Naive thymus-derived CD4-positive, alpha-beta T cell (primary cell): ENCODE measurements at regions not wholly inside any gene's neighbourhood (a gene's known extent, or its start where the extent isn't known, plus 50 kb on each side); places are given as distances from the start of the nearest gene placed in this dataset.

Experiments used
- ATAC-seq: fragments of 150-1000 bp; cut with Tn5 transposase; 2 replicates; pipeline ENCODE4 v1.10.0; 2021; ENCODE audit warnings: mild to moderate bottlenecking, moderate library complexity
- CTCF ChIA-PET: fragments of 350-600 bp; sonication (Branson Sonifier 250); formaldehyde crosslinking; loops from one replicate; lab custom pipeline; 2021; ENCODE audit warnings: antibody characterized with exemption; lab: Charles Lee
- POLR2A ChIA-PET: fragments of 350-600 bp; sonication (Branson Sonifier 250); formaldehyde crosslinking; loops from one replicate; lab custom pipeline; 2021; ENCODE audit warnings: antibody characterized with exemption, inconsistent platforms; lab: Charles Lee
- DNase-seq, 9 donors: peaks; one replicate each; pipeline versions ENCODE4 v3.0.0 to v3.0.0-alpha.2; 2020 to 2022; ENCODE audit warnings: mixed read lengths in 1 of 9
- H3K27ac ChIP-seq: one replicate; pipeline ENCODE4 v1.7.0; 2013; ENCODE audit warnings: mild to moderate bottlenecking, low read depth, low read length, moderate library complexity
- H3K27me3 ChIP-seq, 2 donors: one replicate each; pipeline ENCODE4 v1.7.0; 2013; ENCODE audit warnings: low read length in 2 of 2, mild to moderate bottlenecking in 2 of 2, moderate library complexity in 2 of 2; ENCODE audit not compliant: control insufficient read depth in 2 of 2, insufficient read depth in 2 of 2
- H3K36me3 ChIP-seq, 3 experiments: 1 replicate in 2 of 3; 2 replicates in 1 of 3; pipeline ENCODE4 v1.7.0; 2013; ENCODE audit warnings: low read length in 3 of 3, mild to moderate bottlenecking in 3 of 3, moderate library complexity in 1 of 3; ENCODE audit not compliant: insufficient read depth in 3 of 3, control insufficient read depth in 2 of 3
- H3K4me1 ChIP-seq, 2 donors: one replicate each; pipeline ENCODE4 v1.7.0; 2013; ENCODE audit warnings: low read length in 2 of 2, mild to moderate bottlenecking in 2 of 2, moderate library complexity in 1 of 2; ENCODE audit not compliant: control insufficient read depth in 2 of 2, insufficient read depth in 2 of 2
- H3K4me3 ChIP-seq: 2 replicates; pipeline ENCODE4 v1.7.0; 2013; ENCODE audit warnings: mild to moderate bottlenecking, low read length
- H3K9me3 ChIP-seq, 3 experiments: 1 replicate in 2 of 3; 2 replicates in 1 of 3; pipeline ENCODE4 v1.7.0; 2013; ENCODE audit warnings: low read length in 3 of 3; ENCODE audit not compliant: control insufficient read depth in 2 of 3
- H3K27ac Mint-ChIP-seq, 9 donors: one replicate each; pipeline ENCODE4 v1.8.0; 2020 to 2022; ENCODE audit warnings: mixed read lengths in 9 of 9, mild to moderate bottlenecking in 8 of 9, moderate library complexity in 5 of 9, inconsistent platforms in 2 of 9
- H3K27me3 Mint-ChIP-seq, 5 donors: one replicate each; pipeline ENCODE4 v1.8.0; 2021 to 2022; ENCODE audit warnings: mixed read lengths in 5 of 5, mild to moderate bottlenecking in 1 of 5
- H3K36me3 Mint-ChIP-seq, 5 donors: one replicate each; pipeline ENCODE4 v1.8.0; 2020 to 2022; ENCODE audit warnings: mixed read lengths in 5 of 5, mild to moderate bottlenecking in 3 of 5, inconsistent platforms in 1 of 5
- H3K4me1 Mint-ChIP-seq, 7 donors: one replicate each; pipeline ENCODE4 v1.8.0; 2020 to 2022; ENCODE audit warnings: mixed read lengths in 7 of 7, mild to moderate bottlenecking in 3 of 7, inconsistent platforms in 1 of 7
- H3K4me3 Mint-ChIP-seq, 10 donors: one replicate each; pipeline ENCODE4 v1.8.0; 2020 to 2022; ENCODE audit warnings: mild to moderate bottlenecking in 10 of 10, mixed read lengths in 10 of 10, moderate library complexity in 6 of 10, inconsistent platforms in 2 of 10
- H3K9me3 Mint-ChIP-seq, 11 donors: one replicate each; pipeline ENCODE4 v1.8.0; 2020 to 2022; ENCODE audit warnings: mixed read lengths in 11 of 11, mild to moderate bottlenecking in 4 of 11, inconsistent platforms in 1 of 11, moderate library complexity in 1 of 11
- intact Hi-C, 2 donors: fragments of 100-400 bp; cut with micrococcal nuclease; formaldehyde crosslinking; loops; one replicate each; pipeline ENCODE4 v1.15.1; 2023

GRCh38 chr7:96424411-96424810 lies 102.5 kb upstream of the SLC25A13 start:
- Mint-ChIP-seq H3K4me3 (no peak overlapping the region), H3K9me3 (no peaks in the 10 kb centered on the region), H3K27ac (no peak overlapping the region), H3K27me3 (peaks cover 16 to 39% (median 29%) of the 10 kb centered on the region in 5 donors), H3K36me3 (peaks cover 0 to 3% (median 0%) of the 10 kb centered on the region in 5 donors), H3K4me1 (peaks cover 0 to 13% (median 0%) of the 10 kb centered on the region in 7 donors)
- H3K4me1 ChIP-seq = no peaks in the 10 kb centered on the region
- H3K27me3 ChIP-seq = no peaks in the 10 kb centered on the region
- H3K4me3 ChIP-seq = no peak overlapping the region
- CTCF ChIA-PET = no interaction called here
- POLR2A ChIA-PET = no interaction called here
- intact Hi-C loops = no loop called here
- DNase-seq (no peak), ATAC-seq (no peak)
- H3K27ac ChIP-seq = no peak overlapping the region
- H3K9me3 ChIP-seq = no peaks in the 10 kb centered on the region
- no peaks in the 10 kb centered on the region for H3K36me3 ChIP-seq

DNA sequence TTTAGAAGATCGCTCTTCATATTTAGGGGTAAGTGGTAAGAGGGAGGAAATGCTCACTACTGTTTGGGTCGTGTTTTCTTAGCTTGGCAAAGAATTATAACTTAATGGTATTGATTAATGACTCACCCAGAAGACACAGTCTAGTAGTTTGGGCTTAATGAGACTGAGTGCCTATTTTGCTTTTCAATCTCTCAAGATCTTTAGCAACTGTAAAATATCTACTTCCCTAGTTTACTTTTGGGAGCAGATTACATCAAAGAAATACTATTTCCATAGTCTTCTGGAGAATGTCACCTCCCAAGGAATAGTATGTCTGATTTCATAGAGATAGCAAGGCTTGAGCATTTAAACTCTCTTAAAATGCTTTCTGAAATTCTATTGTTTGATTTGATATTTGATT lies 100.5 kb upstream of the SLC25A13 start:
- CTCF ChIA-PET = no interaction called here

DNA sequence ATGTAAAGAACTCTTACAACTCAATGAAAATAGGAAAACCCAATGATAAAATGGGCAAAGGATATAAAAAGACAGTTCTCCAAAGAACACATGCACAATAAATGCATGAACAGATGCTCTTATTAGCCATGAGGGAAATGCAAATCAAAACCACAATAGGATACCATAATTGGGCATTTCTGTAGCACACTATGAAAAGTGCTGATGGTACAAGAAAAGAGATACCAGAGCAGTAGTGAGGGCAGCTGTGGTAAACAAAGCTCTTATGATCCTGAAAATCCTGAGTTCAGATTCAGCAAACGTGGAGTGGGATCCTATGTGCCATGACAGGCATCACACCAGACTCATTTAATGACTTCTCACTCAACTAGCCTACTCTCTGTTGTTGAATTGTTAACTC lies 96.7 kb upstream of the SLC25A13 start:
- CTCF ChIA-PET = no interaction called here

More for the DNA sequence above, 100.5 kb upstream of the SLC25A13 start:
- Histone ChIP-seq H3K4me3 (no peak overlapping the region), H3K27me3 (no peaks in the 10 kb centered on the region), H3K9me3 (no peaks in the 10 kb centered on the region), H3K27ac (no peak overlapping the region), H3K4me1 (no peaks in the 10 kb centered on the region), H3K36me3 (no peaks in the 10 kb centered on the region)
- Mint-ChIP-seq H3K36me3 (no peaks in the 10 kb centered on the region), H3K27ac (no peak overlapping the region), H3K4me1 (peaks cover 0 to 6% (median 0%) of the 10 kb centered on the region in 7 donors), H3K9me3 (no peaks in the 10 kb centered on the region), H3K4me3 (no peak overlapping the region), H3K27me3 (peaks cover 7 to 39% (median 30%) of the 10 kb centered on the region in 5 donors)
- intact Hi-C loops = no loop called here
- POLR2A ChIA-PET = no interaction called here
- DNase-seq = no peak
- no peak for ATAC-seq

GRCh38 chr7:96417784-96418183 lies 95.9 kb upstream of the SLC25A13 start:
- H3K27me3 ChIP-seq = no peaks in the 10 kb centered on the region
- no peaks in the 10 kb centered on the region for H3K36me3 Mint-ChIP-seq
- ChIA-PET CTCF (no interaction called here), POLR2A (no interaction called here)
- no peak overlapping the region for H3K27ac Mint-ChIP-seq
- intact Hi-C loops = loop anchor here in 1 of 2 donors (5.0 to 10.0 kb wide), 3 partner anchors 290 to 500 kb away; partner anchors contain the start of gene SEM1
- DNase-seq (no peak), ATAC-seq (no peak)
- no peak overlapping the region for H3K4me3 Mint-ChIP-seq
- no peaks in the 10 kb centered on the region for H3K9me3 ChIP-seq
- H3K4me1 ChIP-seq = no peaks in the 10 kb centered on the region
- no peak overlapping the region for H3K27ac ChIP-seq
- no peaks in the 10 kb centered on the region for H3K36me3 ChIP-seq
- peaks cover 5 to 36% (median 19%) of the 10 kb centered on the region in 5 donors for H3K27me3 Mint-ChIP-seq
- no peak overlapping the region for H3K4me3 ChIP-seq
- no peaks in the 10 kb centered on the region for H3K9me3 Mint-ChIP-seq
- peaks cover 0 to 7% (median 0%) of the 10 kb centered on the region in 7 donors for H3K4me1 Mint-ChIP-seq

More for the DNA sequence above, 96.7 kb upstream of the SLC25A13 start:
- no peak for DNase-seq
- Histone ChIP-seq H3K4me3 (no peak overlapping the region), H3K36me3 (no peaks in the 10 kb centered on the region), H3K27ac (no peak overlapping the region), H3K4me1 (no peaks in the 10 kb centered on the region), H3K27me3 (no peaks in the 10 kb centered on the region), H3K9me3 (no peaks in the 10 kb centered on the region)
- no peak for ATAC-seq
- no peak overlapping the region for H3K27ac Mint-ChIP-seq
- no peaks in the 10 kb centered on the region for H3K9me3 Mint-ChIP-seq
- no peaks in the 10 kb centered on the region for H3K36me3 Mint-ChIP-seq
- H3K4me1 Mint-ChIP-seq = peaks cover 0 to 7% (median 0%) of the 10 kb centered on the region in 7 donors
- intact Hi-C loops = loop anchor here in 1 of 2 donors (5.0 to 10.0 kb wide), 3 partner anchors 289 to 501 kb away; partner anchors contain the start of gene SEM1
- no peak overlapping the region for H3K4me3 Mint-ChIP-seq
- POLR2A ChIA-PET = no interaction called here
- peaks cover 11 to 40% (median 19%) of the 10 kb centered on the region in 5 donors for H3K27me3 Mint-ChIP-seq

DNA sequence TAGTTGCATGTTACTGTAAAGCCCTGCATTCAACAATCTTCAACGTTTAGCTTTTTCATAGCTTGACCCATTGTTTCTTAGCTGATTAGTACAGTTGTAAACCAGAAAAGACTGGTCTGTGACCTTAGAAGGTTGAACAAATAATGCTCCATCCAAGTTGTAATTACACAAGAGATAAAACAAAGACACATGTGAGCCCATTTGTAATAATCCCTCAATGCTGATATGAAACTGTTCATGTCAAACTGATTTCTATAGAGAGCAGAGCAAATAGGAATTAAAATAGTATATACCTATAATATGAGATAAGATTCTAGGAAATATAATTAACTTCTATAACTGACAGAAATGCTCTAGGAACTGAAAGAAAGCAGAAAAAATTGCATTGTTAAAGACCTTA lies 94.7 kb upstream of the SLC25A13 start:
- ChIA-PET CTCF (no interaction called here), POLR2A (no interaction called here)
- Histone ChIP-seq H3K36me3 (no peaks in the 10 kb centered on the region), H3K9me3 (no peaks in the 10 kb centered on the region), H3K4me3 (no peak overlapping the region), H3K4me1 (no peaks in the 10 kb centered on the region), H3K27ac (no peak overlapping the region), H3K27me3 (no peaks in the 10 kb centered on the region)
- ATAC-seq (no peak), DNase-seq (no peak)
- Mint-ChIP-seq H3K27me3 (peaks cover 5 to 29% (median 14%) of the 10 kb centered on the region in 5 donors), H3K4me1 (peaks cover 0 to 7% (median 0%) of the 10 kb centered on the region in 7 donors), H3K9me3 (no peaks in the 10 kb centered on the region), H3K27ac (no peak overlapping the region), H3K36me3 (no peaks in the 10 kb centered on the region), H3K4me3 (no peak overlapping the region)
- intact Hi-C loops = loop anchor here in 1 of 2 donors (5.0 to 10.0 kb wide), 3 partner anchors 291 to 499 kb away; partner anchors contain the start of gene SEM1

GRCh38 chr7:96416116-96416515 lies 94.2 kb upstream of the SLC25A13 start:
- ChIA-PET POLR2A (no interaction called here), CTCF (no interaction called here)
- H3K4me1 ChIP-seq = no peaks in the 10 kb centered on the region
- no peak overlapping the region for H3K4me3 Mint-ChIP-seq
- H3K9me3 ChIP-seq = no peaks in the 10 kb centered on the region
- ATAC-seq (no peak), DNase-seq (no peak)
- H3K27ac Mint-ChIP-seq = no peak overlapping the region
- H3K27me3 Mint-ChIP-seq = peaks cover 5 to 28% (median 14%) of the 10 kb centered on the region in 5 donors
- H3K36me3 ChIP-seq = no peaks in the 10 kb centered on the region
- intact Hi-C loops = loop anchor here in 1 of 2 donors (5.0 to 10.0 kb wide), 3 partner anchors 291 to 499 kb away; partner anchors contain the start of gene SEM1
- no peaks in the 10 kb centered on the region for H3K9me3 Mint-ChIP-seq
- H3K4me1 Mint-ChIP-seq = peaks cover 0 to 7% (median 0%) of the 10 kb centered on the region in 7 donors
- H3K27me3 ChIP-seq = no peaks in the 10 kb centered on the region
- H3K4me3 ChIP-seq = no peak overlapping the region
- no peak overlapping the region for H3K27ac ChIP-seq
- H3K36me3 Mint-ChIP-seq = no peaks in the 10 kb centered on the region
